ENCODE measurements at regions not wholly inside any gene's neighbourhood (a gene's known extent, or its start where the extent isn't known, plus 50 kb on each side); places are given as distances from the start of the nearest gene placed in this dataset.

- H3K36me3 Mint-ChIP-seq (ENCODE audit: low read depth) = no peaks in the 10 kb centered on the region
- no peak for DNase-seq
- peaks cover 3% of the 10 kb centered on the region; the same call in 1 of the 2 replicates for H3K27me3 Mint-ChIP-seq (ENCODE audit: insufficient read depth)
- H3K4me3 Mint-ChIP-seq = no peak overlapping the region
- H3K4me1 Mint-ChIP-seq (ENCODE audit: low read depth) = no peaks in the 10 kb centered on the region
- no peak overlapping the region for H3K27ac Mint-ChIP-seq
- TF ChIP-seq CTCF (IDR thresholded peaks at IDR 0.05) = no peak
- H3K9me3 Mint-ChIP-seq = no peaks in the 10 kb centered on the region
Measured at GRCh38 chr3:107951126-107951525, 139.7 kb downstream of the CD47 start.

GRCh38 chr3:107950417-107950816 lies 140.4 kb downstream of the CD47 start:
- Mint-ChIP-seq H3K9me3 (no peaks in the 10 kb centered on the region), H3K36me3 (ENCODE audit: low read depth) (no peaks in the 10 kb centered on the region), H3K4me3 (no peak overlapping the region), H3K27ac (no peak overlapping the region), H3K27me3 (ENCODE audit: insufficient read depth) (peaks cover 3% of the 10 kb centered on the region; the same call in 1 of the 2 replicates), H3K4me1 (ENCODE audit: low read depth) (no peaks in the 10 kb centered on the region)
- no peak for DNase-seq
- TF ChIP-seq CTCF (IDR thresholded peaks at IDR 0.05) = no peak

- H3K9me3 Mint-ChIP-seq = no peaks in the 10 kb centered on the region
- DNase-seq = no peak
- no peaks in the 10 kb centered on the region for H3K36me3 Mint-ChIP-seq (ENCODE audit: low read depth)
- H3K4me1 Mint-ChIP-seq (ENCODE audit: low read depth) = peaks cover under 1% of the 10 kb centered on the region; the same call in 1 of the 2 replicates
- H3K27me3 Mint-ChIP-seq (ENCODE audit: insufficient read depth) = peaks cover 3% of the 10 kb centered on the region; the same call in 1 of the 2 replicates
- H3K27ac Mint-ChIP-seq = no peak overlapping the region
- no peak for TF ChIP-seq CTCF (IDR thresholded peaks at IDR 0.05)
- H3K4me3 Mint-ChIP-seq = no peak overlapping the region
Measured at GRCh38 chr3:107949394-107949970, 141.3 kb downstream of the CD47 start.

GRCh38 chr3:107947203-107947602 lies 143.6 kb downstream of the CD47 start:
- no peak overlapping the region for H3K27ac Mint-ChIP-seq

GRCh38 chr3:107946700-107947099 lies 144.1 kb downstream of the CD47 start:
- H3K9me3 Mint-ChIP-seq = no peaks in the 10 kb centered on the region
- no peak for TF ChIP-seq CTCF (IDR thresholded peaks at IDR 0.05)
- no peak for DNase-seq
- H3K27me3 Mint-ChIP-seq (ENCODE audit: insufficient read depth) = peaks cover 7% of the 10 kb centered on the region
- no peak overlapping the region for H3K27ac Mint-ChIP-seq
- H3K4me1 Mint-ChIP-seq (ENCODE audit: low read depth) = peaks cover 13% of the 10 kb centered on the region
- H3K36me3 Mint-ChIP-seq (ENCODE audit: low read depth) = no peaks in the 10 kb centered on the region
- H3K4me3 Mint-ChIP-seq = no peak overlapping the region

More at GRCh38 chr3:107947203-107947602, 143.6 kb downstream of the CD47 start:
- Mint-ChIP-seq H3K4me3 (no peak overlapping the region), H3K36me3 (ENCODE audit: low read depth) (no peaks in the 10 kb centered on the region), H3K4me1 (ENCODE audit: low read depth) (peaks cover 13% of the 10 kb centered on the region), H3K9me3 (no peaks in the 10 kb centered on the region), H3K27me3 (ENCODE audit: insufficient read depth) (peaks cover 6% of the 10 kb centered on the region)
- TF ChIP-seq CTCF (IDR thresholded peaks at IDR 0.05) = no peak
- DNase-seq = no peak
